Suprapubic skin (tissue), 4 donors: ENCODE measurements at regions not wholly inside any gene's neighbourhood (a gene's known extent, or its start where the extent isn't known, plus 50 kb on each side); places are given as distances from the start of the nearest gene placed in this dataset.

Source experiments
- DNase-seq, 2 donors: peaks; one replicate each; pipeline ENCODE4 v3.0.0-alpha.2; 2019; ENCODE audit warnings: low spot score in 2 of 2
- H3K27ac ChIP-seq: fragments of 200-600 bp; sonication (generic); one replicate; pipeline ENCODE4 v1.5.1; 2019
- H3K27me3 ChIP-seq: fragments of 200-600 bp; sonication (generic); one replicate; pipeline ENCODE4 v1.5.1; 2019
- H3K36me3 ChIP-seq: fragments of 200-600 bp; sonication (generic); one replicate; pipeline ENCODE4 v1.5.1; 2019
- H3K4me1 ChIP-seq: fragments of 200-600 bp; sonication (generic); one replicate; pipeline ENCODE4 v1.5.1; 2019
- H3K4me3 ChIP-seq: fragments of 200-600 bp; sonication (generic); one replicate; pipeline ENCODE4 v1.5.1; 2019; ENCODE audit warnings: mild to moderate bottlenecking
- H3K9me3 ChIP-seq: fragments of 200-600 bp; sonication (generic); one replicate; pipeline ENCODE4 v1.5.1; 2019
- CTCF ChIP-seq, 2 donors: fragments of 200-600 bp in 1 of 2; fragments of 450-650 bp in 1 of 2; sonication (generic) in 1 of 2; IDR thresholded peaks; one replicate each; pipeline ENCODE4 v1.5.1; 2016 to 2019; ENCODE audit warnings: antibody characterized with exemption in 2 of 2, mild to moderate bottlenecking in 1 of 2, moderate library complexity in 1 of 2
- EP300 ChIP-seq: sonication (generic); formaldehyde crosslinking; IDR thresholded peaks from one replicate; pipeline ENCODE4 v1.6.1; 2017; ENCODE audit warnings: antibody characterized with exemption
- POLR2A ChIP-seq, 2 donors: fragments of 450-650 bp; IDR thresholded peaks; one replicate each; pipeline ENCODE4 v1.6.1; 2017; ENCODE audit warnings: antibody characterized with exemption in 2 of 2, mild to moderate bottlenecking in 2 of 2, moderate library complexity in 2 of 2
- POLR2AphosphoS5 ChIP-seq, 3 donors: sonication (generic); formaldehyde crosslinking; IDR thresholded peaks; one replicate each; pipeline ENCODE4 v1.6.1; 2017; ENCODE audit warnings: antibody characterized with exemption in 3 of 3
- WGBS: methylation state at CpG from one replicate; pipeline ENCODE4 v1.1.5; 2018; 5-methylcytosine and 5-hydroxymethylcytosine counted together

DNA sequence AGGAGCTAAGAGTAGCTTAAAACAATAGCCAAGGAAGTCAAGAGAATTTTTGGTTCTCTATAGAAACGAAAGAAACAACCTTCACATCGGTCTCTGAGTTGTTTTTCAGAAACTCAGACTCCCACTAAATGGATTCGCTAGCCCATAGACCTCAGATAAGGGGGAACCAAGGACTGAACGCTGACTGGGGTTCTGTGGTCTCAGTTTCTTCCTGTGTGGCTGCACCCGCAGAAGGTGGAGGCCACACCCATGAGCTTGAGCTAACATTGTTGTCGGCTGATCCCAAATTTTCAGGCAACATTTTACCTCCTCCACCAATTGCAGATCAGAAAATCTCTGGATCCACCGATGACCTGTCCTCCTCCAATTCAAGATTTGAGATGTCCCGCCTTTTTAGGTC is 456.1 kb downstream of the AJAP1 start:
- no peaks in the 10 kb centered on the region for H3K9me3 ChIP-seq
- no peak for TF ChIP-seq POLR2AphosphoS5 (IDR thresholded peaks at IDR 0.05)
- no peak for TF ChIP-seq CTCF (IDR thresholded peaks at IDR 0.05)
- H3K36me3 ChIP-seq, result no peaks in the 10 kb centered on the region
- no peak for DNase-seq
- H3K4me3 ChIP-seq, result no peak overlapping the region
- H3K27me3 ChIP-seq, result peaks cover 7% of the 10 kb centered on the region
- H3K27ac ChIP-seq, result no peak overlapping the region
- 77% methylated on average over 8 of the region's 8 CpGs for WGBS
- no peaks in the 10 kb centered on the region for H3K4me1 ChIP-seq

DNA sequence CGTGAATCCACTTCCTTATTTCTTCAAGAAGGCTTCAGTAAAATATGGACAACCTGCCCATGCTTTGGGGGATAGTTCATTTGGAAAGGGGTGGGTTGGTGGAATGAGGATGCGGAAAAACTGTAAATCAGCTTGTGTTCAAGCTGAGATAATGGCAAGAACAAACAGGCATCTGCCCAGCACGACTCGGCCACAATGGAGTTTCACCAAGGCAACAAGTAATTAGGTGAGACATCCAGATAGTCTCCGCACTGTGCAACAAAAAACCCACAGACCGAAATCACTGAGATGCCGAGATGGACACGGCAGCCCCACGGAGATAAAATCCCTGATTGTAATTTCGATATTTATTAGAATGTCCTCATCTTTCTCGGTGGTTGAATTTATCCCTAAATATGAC is 455.2 kb downstream of the AJAP1 start:
- H3K36me3 ChIP-seq, result no peaks in the 10 kb centered on the region
- no peak for DNase-seq

DNA sequence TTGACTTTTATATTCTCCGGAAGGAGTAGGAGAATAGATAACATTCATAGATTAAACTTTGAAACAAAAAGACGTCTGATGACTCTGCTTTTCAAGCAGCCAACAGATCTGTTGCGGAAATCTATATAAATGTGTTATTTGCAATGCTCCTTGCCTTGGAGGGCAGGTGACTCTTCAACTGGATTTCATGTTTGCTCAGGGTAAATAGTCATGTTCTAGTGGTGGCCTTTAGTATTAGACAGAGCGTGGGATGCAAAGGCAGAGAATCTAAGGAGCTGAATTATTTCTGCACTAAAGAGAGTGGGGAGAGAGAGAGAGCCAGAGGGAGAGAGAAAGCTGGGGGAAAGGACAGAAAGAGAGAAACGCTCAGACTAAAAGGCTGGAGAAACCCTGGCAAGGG is 454.3 kb downstream of the AJAP1 start:
- H3K9me3 ChIP-seq, result no peaks in the 10 kb centered on the region
- H3K4me1 ChIP-seq, result no peaks in the 10 kb centered on the region
- no peak overlapping the region for H3K27ac ChIP-seq
- no peak for TF ChIP-seq POLR2AphosphoS5 (IDR thresholded peaks at IDR 0.05)
- no peak for TF ChIP-seq EP300
- TF ChIP-seq CTCF (IDR thresholded peaks at IDR 0.05), result no peak
- no peak for TF ChIP-seq POLR2A (IDR thresholded peaks at IDR 0.05)
- H3K4me3 ChIP-seq, result no peak overlapping the region
- H3K36me3 ChIP-seq, result no peaks in the 10 kb centered on the region
- WGBS, result 72% methylated on average over 5 of the region's 5 CpGs
- DNase-seq, result no peak
- peaks cover 7% of the 10 kb centered on the region for H3K27me3 ChIP-seq

More for the DNA sequence above, 455.2 kb downstream of the AJAP1 start:
- no peaks in the 10 kb centered on the region for H3K9me3 ChIP-seq
- H3K4me3 ChIP-seq, result no peak overlapping the region
- 75% methylated on average over 11 of the region's 11 CpGs for WGBS
- H3K4me1 ChIP-seq, result no peaks in the 10 kb centered on the region
- H3K27ac ChIP-seq, result no peak overlapping the region
- TF ChIP-seq CTCF (IDR thresholded peaks at IDR 0.05) (no peak), POLR2A (IDR thresholded peaks at IDR 0.05) (no peak), EP300 (no peak), POLR2AphosphoS5 (IDR thresholded peaks at IDR 0.05) (no peak)
- peaks cover 7% of the 10 kb centered on the region for H3K27me3 ChIP-seq

DNA sequence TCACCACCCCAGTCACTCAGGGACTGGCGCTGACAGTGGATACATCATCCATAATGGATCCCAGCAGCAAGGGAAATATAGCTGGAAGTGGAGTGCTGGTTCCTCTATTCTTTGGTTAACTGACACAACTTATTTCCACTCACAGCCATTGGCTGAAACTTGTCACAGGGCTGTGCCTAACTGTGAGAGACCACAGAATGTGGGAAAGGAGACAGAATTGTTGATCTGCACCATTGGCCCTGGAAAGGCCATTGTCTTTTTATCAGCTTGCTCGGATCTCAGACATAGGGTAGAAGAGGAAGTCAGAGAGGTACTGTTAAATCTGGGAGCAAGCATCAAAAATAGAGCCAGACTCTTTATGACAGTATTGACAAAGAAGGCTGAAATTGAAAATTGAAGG is 451.3 kb downstream of the AJAP1 start:
- no peaks in the 10 kb centered on the region for H3K4me1 ChIP-seq
- no peaks in the 10 kb centered on the region for H3K9me3 ChIP-seq
- peaks cover 7% of the 10 kb centered on the region for H3K27me3 ChIP-seq
- no peak for DNase-seq
- H3K36me3 ChIP-seq, result no peaks in the 10 kb centered on the region
- no peak overlapping the region for H3K27ac ChIP-seq
- H3K4me3 ChIP-seq, result no peak overlapping the region
- no peak for TF ChIP-seq POLR2A (IDR thresholded peaks at IDR 0.05)
- TF ChIP-seq POLR2AphosphoS5 (IDR thresholded peaks at IDR 0.05), result no peak
- TF ChIP-seq CTCF (IDR thresholded peaks at IDR 0.05), result no peak
- no peak for TF ChIP-seq EP300
- WGBS, result 73% methylated on average over 2 of the region's 2 CpGs

DNA sequence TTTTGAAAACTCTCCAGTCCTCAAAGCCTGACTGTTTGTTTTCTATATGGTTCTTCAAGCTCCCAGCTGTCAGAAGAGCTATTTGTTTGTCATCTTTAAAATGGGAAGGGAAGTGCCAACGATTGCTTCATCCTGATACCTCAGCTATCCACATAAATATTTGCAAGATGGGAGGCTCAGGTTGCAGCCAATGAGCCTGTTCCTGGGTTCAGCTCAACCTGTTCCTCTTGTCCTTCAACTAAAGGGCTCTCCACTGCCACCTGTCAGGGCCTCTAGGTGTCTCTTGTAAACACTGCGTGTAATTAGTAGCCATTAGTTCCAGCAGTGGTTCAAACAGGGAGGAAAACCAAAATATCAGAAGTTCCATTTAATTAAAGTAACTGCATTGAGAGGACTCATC is 445.1 kb downstream of the AJAP1 start:
- Histone ChIP-seq H3K4me3 (no peak overlapping the region), H3K27ac (no peak overlapping the region), H3K9me3 (no peaks in the 10 kb centered on the region), H3K4me1 (no peaks in the 10 kb centered on the region), H3K27me3 (no peaks in the 10 kb centered on the region), H3K36me3 (no peaks in the 10 kb centered on the region)
- no peak for TF ChIP-seq POLR2AphosphoS5 (IDR thresholded peaks at IDR 0.05)
- no peak for TF ChIP-seq POLR2A (IDR thresholded peaks at IDR 0.05)
- no peak for TF ChIP-seq CTCF (IDR thresholded peaks at IDR 0.05)
- TF ChIP-seq EP300, result no peak
- no peak for DNase-seq
- WGBS, result 20% methylated on average over 2 of the region's 2 CpGs
